Right atrium auricular region (tissue), 2 donors: ENCODE measurements at regions not wholly inside any gene's neighbourhood (a gene's known extent, or its start where the extent isn't known, plus 50 kb on each side); places are given as distances from the start of the nearest gene placed in this dataset.

ENCODE experiments used
- DNase-seq: peaks from one replicate; pipeline ENCODE4 v3.0.0-alpha.2; 2019; ENCODE audit warnings: low spot score
- H3K27ac ChIP-seq, 2 donors: fragments of 200-600 bp; sonication (generic); 1 replicate in 1 of 2; 2 replicates in 1 of 2; pipeline ENCODE4 v1.5.1; 2016 to 2019
- H3K27me3 ChIP-seq, 2 donors: fragments of 200-600 bp; sonication (generic); one replicate each; pipeline versions ENCODE4 v1.5.1 to v1.6.0; 2017 to 2019
- H3K36me3 ChIP-seq: fragments of 200-600 bp; sonication (generic); one replicate; pipeline ENCODE4 v1.5.1; 2016
- H3K4me1 ChIP-seq, 2 donors: fragments of 200-600 bp; sonication (generic); one replicate each; pipeline versions ENCODE4 v1.5.1 to v1.6.0; 2017 to 2019
- H3K4me3 ChIP-seq, 2 donors: fragments of 200-600 bp; sonication (generic); 1 replicate in 1 of 2; 2 replicates in 1 of 2; pipeline ENCODE4 v1.5.1; 2017 to 2019; ENCODE audit warnings: mild to moderate bottlenecking in 1 of 2, moderate library complexity in 1 of 2
- H3K9me3 ChIP-seq, 2 donors: fragments of 200-600 bp; sonication (generic); one replicate each; pipeline ENCODE4 v1.5.1; 2019
- TF ChIP-seq, protein P1 (sequence below), 2 donors: fragments of 200-600 bp; sonication (generic); IDR thresholded peaks; one replicate each; pipeline ENCODE4 v1.5.1; 2019; ENCODE audit warnings: antibody characterized with exemption in 2 of 2

DNA sequence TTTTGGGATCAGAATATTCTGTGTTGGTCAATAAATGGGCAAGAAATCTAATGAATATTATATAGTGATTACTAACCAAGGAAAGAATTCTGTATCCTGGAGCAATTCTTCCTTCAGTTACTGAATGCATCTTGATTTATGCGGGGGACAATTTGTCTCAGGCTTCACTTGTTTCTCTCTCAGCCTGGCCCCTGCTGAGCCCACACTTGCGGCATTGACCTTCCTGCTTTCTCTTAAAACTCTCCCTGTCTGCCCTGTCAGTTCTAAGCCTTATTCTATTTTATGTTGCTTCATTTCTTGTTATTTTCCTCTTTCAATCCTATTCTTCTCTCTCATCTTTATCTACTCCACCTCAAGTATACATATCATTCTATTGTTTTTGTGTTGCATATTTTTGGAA, 122.1 kb upstream of the TPK1 start:
- H3K4me3 ChIP-seq, result no peak overlapping the region
- H3K4me1 ChIP-seq, result no peaks in the 10 kb centered on the region
- TF ChIP-seq, protein P1, sequence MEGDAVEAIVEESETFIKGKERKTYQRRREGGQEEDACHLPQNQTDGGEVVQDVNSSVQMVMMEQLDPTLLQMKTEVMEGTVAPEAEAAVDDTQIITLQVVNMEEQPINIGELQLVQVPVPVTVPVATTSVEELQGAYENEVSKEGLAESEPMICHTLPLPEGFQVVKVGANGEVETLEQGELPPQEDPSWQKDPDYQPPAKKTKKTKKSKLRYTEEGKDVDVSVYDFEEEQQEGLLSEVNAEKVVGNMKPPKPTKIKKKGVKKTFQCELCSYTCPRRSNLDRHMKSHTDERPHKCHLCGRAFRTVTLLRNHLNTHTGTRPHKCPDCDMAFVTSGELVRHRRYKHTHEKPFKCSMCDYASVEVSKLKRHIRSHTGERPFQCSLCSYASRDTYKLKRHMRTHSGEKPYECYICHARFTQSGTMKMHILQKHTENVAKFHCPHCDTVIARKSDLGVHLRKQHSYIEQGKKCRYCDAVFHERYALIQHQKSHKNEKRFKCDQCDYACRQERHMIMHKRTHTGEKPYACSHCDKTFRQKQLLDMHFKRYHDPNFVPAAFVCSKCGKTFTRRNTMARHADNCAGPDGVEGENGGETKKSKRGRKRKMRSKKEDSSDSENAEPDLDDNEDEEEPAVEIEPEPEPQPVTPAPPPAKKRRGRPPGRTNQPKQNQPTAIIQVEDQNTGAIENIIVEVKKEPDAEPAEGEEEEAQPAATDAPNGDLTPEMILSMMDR (IDR thresholded peaks at IDR 0.05), result no peak
- DNase-seq, result no peak
- H3K27ac ChIP-seq, result no peak overlapping the region
- H3K9me3 ChIP-seq, result peaks cover 0 to 10% of the 10 kb centered on the region in 2 donors
- no peaks in the 10 kb centered on the region for H3K27me3 ChIP-seq
- no peaks in the 10 kb centered on the region for H3K36me3 ChIP-seq

DNA sequence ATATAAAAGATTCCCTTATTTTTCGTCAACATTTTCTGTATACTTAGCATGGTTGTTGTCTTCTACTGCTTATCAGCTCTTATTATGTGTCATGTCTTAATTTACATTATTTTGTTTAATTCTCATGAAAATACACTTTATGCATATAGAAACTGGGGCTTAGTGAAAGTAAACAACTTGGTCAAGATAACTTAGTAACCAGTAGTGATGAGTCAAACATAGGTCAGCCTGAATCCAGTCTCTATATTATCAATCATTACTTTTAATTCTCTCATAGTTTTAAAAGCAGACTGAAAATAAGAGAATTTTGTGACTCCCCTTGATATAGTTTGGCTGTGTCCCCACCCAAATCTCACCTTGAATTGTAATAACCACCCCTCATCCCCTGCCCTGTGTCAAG, 119.6 kb upstream of the TPK1 start:
- Histone ChIP-seq H3K4me3 (no peak overlapping the region), H3K36me3 (no peaks in the 10 kb centered on the region), H3K9me3 (peaks cover 0 to 10% of the 10 kb centered on the region in 2 donors), H3K4me1 (no peaks in the 10 kb centered on the region), H3K27ac (no peak overlapping the region), H3K27me3 (no peaks in the 10 kb centered on the region)
- no peak for DNase-seq
- TF ChIP-seq, protein P1 (IDR thresholded peaks at IDR 0.05), result no peak

- H3K4me3 ChIP-seq, result no peak overlapping the region
- no peak for DNase-seq
- H3K36me3 ChIP-seq, result no peaks in the 10 kb centered on the region
- no peaks in the 10 kb centered on the region for H3K4me1 ChIP-seq
- TF ChIP-seq, protein P1 (IDR thresholded peaks at IDR 0.05), result no peak
- H3K27me3 ChIP-seq, result no peaks in the 10 kb centered on the region
- H3K9me3 ChIP-seq, result no peaks in the 10 kb centered on the region
- no peak overlapping the region for H3K27ac ChIP-seq
Measured at GRCh38 chr7:144941127-144941526, 105.3 kb upstream of the TPK1 start.

DNA sequence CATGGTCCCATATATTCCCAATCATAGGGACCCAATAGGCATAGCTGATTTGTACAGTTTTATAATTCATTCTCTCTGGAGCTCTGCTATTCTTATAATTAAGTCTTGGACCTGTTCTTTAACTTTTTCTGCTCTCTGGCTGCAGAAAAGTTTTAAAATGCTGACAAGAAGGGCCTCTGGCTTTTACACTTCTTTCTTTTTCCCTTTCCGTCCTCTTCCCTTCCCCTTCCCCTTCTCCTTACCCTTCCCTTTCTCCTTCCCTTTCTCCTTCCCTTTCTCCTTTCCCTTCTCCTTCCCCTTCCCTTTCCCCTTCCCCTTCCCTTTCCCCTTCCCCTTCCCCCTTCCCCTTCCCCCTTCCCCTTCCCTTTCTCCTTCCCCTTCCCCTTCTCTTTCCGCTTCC, 101.3 kb upstream of the TPK1 start:
- Histone ChIP-seq H3K4me3 (no peak overlapping the region), H3K9me3 (no peaks in the 10 kb centered on the region), H3K27me3 (no peaks in the 10 kb centered on the region), H3K27ac (no peak overlapping the region), H3K36me3 (no peaks in the 10 kb centered on the region), H3K4me1 (no peaks in the 10 kb centered on the region)
- TF ChIP-seq, protein P1 (IDR thresholded peaks at IDR 0.05), result no peak
- no peak for DNase-seq

DNA sequence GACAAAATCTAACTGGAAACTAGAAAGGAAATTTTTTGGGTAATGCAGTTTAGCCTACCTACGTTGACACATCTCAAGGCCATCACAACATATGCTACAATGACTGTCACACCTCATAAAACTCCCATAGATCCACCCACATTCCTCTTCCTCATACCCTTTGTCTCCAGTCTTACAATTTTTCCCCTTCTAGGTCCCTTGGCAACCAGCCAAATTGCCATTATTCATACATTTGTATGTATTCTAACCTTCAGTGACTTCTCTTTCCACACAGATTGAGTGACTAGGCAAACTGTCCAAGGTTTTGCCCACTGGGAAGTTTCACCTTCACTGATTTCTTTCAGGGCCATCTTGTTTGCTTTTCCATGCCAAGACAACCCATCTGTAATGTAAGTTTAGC, 100.5 kb upstream of the TPK1 start:
- TF ChIP-seq, protein P1 (IDR thresholded peaks at IDR 0.05), result no peak

GRCh38 chr7:144910411-144910810, 74.6 kb upstream of the TPK1 start:
- Histone ChIP-seq H3K36me3 (no peaks in the 10 kb centered on the region), H3K9me3 (no peaks in the 10 kb centered on the region), H3K27me3 (no peaks in the 10 kb centered on the region), H3K27ac (no peak overlapping the region), H3K4me1 (no peaks in the 10 kb centered on the region), H3K4me3 (no peak overlapping the region)
- TF ChIP-seq, protein P1 (IDR thresholded peaks at IDR 0.05), result no peak
- DNase-seq, result no peak

More for the DNA sequence above, 100.5 kb upstream of the TPK1 start:
- Histone ChIP-seq H3K27me3 (no peaks in the 10 kb centered on the region), H3K27ac (no peak overlapping the region), H3K9me3 (no peaks in the 10 kb centered on the region), H3K4me3 (no peak overlapping the region), H3K4me1 (no peaks in the 10 kb centered on the region), H3K36me3 (no peaks in the 10 kb centered on the region)
- DNase-seq, result no peak
